Ishikawa (cell line): ENCODE measurements at regions not wholly inside any gene's neighbourhood (a gene's known extent, or its start where the extent isn't known, plus 50 kb on each side); places are given as distances from the start of the nearest gene placed in this dataset.

Experiments
- CREB1 ChIP-seq: IDR thresholded peaks from 2 replicates; pipeline ENCODE4 v1.6.1; 2012; ENCODE audit warnings: low read depth
- EGR1 ChIP-seq: IDR thresholded peaks from 2 replicates; pipeline ENCODE4 v1.6.1; 2012
- EP300 ChIP-seq: IDR thresholded peaks from 2 replicates; pipeline ENCODE4 v1.6.1; 2012; ENCODE audit warnings: borderline replicate concordance
- FOXM1 ChIP-seq: IDR thresholded peaks from 2 replicates; pipeline ENCODE4 v1.6.1; 2012; ENCODE audit warnings: low read depth, borderline replicate concordance
- MAX ChIP-seq: IDR thresholded peaks from 2 replicates; pipeline ENCODE4 v1.6.1; 2012
- RAD21 ChIP-seq: IDR thresholded peaks from 2 replicates; pipeline ENCODE4 v1.6.1; 2012; ENCODE audit warnings: low read depth
- REST ChIP-seq: IDR thresholded peaks from 2 replicates; pipeline ENCODE4 v1.6.1; 2012; ENCODE audit warnings: low read depth, mild to moderate bottlenecking
- TAF1 ChIP-seq: IDR thresholded peaks from 2 replicates; pipeline ENCODE4 v1.6.1; 2012; ENCODE audit warnings: low read depth, mild to moderate bottlenecking
- TCF12 ChIP-seq: IDR thresholded peaks from 2 replicates; pipeline ENCODE4 v1.6.1; 2012; ENCODE audit warnings: low read depth
- USF1 ChIP-seq: IDR thresholded peaks from 2 replicates; pipeline ENCODE4 v1.6.1; 2012
- YY1 ChIP-seq: IDR thresholded peaks from 2 replicates; pipeline ENCODE4 v1.6.1; 2012; ENCODE audit warnings: low read depth

GRCh38 chr20:58130581-58130980 lies 97.9 kb downstream of the ANKRD60 start:
- TF ChIP-seq FOXM1 (no peak), CREB1 (no peak), EP300 (no peak), YY1 (no peak), MAX (no peak), REST (no peak), USF1 (no peak), EGR1 (no peak), TCF12 (no peak), TAF1 (no peak), RAD21 (no peak)
